Esophagus squamous epithelium (tissue), 5 donors: ENCODE measurements at regions not wholly inside any gene's neighbourhood (a gene's known extent, or its start where the extent isn't known, plus 50 kb on each side); places are given as distances from the start of the nearest gene placed in this dataset.

ENCODE experiments used
- DNase-seq: peaks from one replicate; lab custom pipeline; 2025; lab: John Stamatoyannopoulos, UW
- H3K27ac ChIP-seq, 4 donors: fragments of 200-600 bp; sonication (generic); one replicate each; pipeline ENCODE4 v1.5.1; 2016 to 2019; ENCODE audit warnings: mild to moderate bottlenecking in 1 of 4
- H3K27me3 ChIP-seq, 4 donors: fragments of 200-600 bp; sonication (generic); 1 replicate in 3 of 4; 2 replicates in 1 of 4; pipeline versions ENCODE4 v1.5.1 to v1.6.0; 2017 to 2021; ENCODE audit warnings: antibody characterized with exemption in 1 of 4
- H3K36me3 ChIP-seq, 3 donors: fragments of 200-600 bp; sonication (generic); one replicate each; pipeline ENCODE4 v1.5.1; 2016 to 2019
- H3K4me1 ChIP-seq, 3 donors: fragments of 200-600 bp; sonication (generic); one replicate each; pipeline ENCODE4 v1.5.1; 2017 to 2019
- H3K4me3 ChIP-seq, 4 donors: fragments of 200-600 bp; sonication (generic); 1 replicate in 3 of 4; 2 replicates in 1 of 4; pipeline ENCODE4 v1.5.1; 2016 to 2019; ENCODE audit warnings: mild to moderate bottlenecking in 2 of 4, moderate library complexity in 1 of 4
- H3K9me3 ChIP-seq, 3 donors: fragments of 200-600 bp; sonication (generic); one replicate each; pipeline ENCODE4 v1.5.1; 2016 to 2019
- CTCF ChIP-seq, 6 experiments: fragments of 450-650 bp in 4 of 6; fragments of 200-600 bp in 2 of 6; sonication (generic) in 2 of 6; IDR thresholded peaks; one replicate each; pipeline ENCODE4 v1.5.1; 2016 to 2019; ENCODE audit warnings: antibody characterized with exemption in 6 of 6, mild to moderate bottlenecking in 4 of 6, moderate library complexity in 4 of 6
- POLR2A ChIP-seq, 4 donors: fragments of 450-650 bp; IDR thresholded peaks; one replicate each; pipeline ENCODE4 v1.6.1; 2017; ENCODE audit warnings: antibody characterized with exemption in 4 of 4, mild to moderate bottlenecking in 4 of 4, moderate library complexity in 3 of 4
- WGBS, 2 donors: methylation state at CpG; one replicate each; pipeline ENCODE4 v1.1.5; 2018; 5-methylcytosine and 5-hydroxymethylcytosine counted together
- intact Hi-C: fragments of 100-400 bp; cut with DNase I; formaldehyde crosslinking; loops from one replicate; pipeline ENCODE4 v1.15.0; 2022
- donor health status: DM: yes; HTN: yes; CAD: no.

DNA sequence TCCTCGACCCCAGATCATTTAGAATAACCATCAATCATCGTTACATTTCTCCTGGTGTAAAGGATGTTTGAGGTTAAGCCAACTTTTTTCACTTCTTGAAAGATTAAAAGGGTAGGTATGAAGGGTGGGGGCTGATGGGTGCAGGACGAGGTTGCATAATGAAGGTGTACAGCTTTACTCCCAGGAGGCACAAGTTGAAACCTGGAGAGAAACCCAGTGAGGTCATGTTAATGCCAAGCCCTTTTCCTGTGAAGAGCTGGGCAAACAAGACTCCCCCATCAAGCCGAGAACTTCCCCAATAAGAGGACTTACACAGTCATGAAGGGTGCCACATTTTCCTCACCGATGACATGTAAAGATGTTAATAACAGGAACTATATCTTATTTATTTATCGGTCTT, 84.3 kb downstream of the FZD10 start:
- no peaks in the 10 kb centered on the region for H3K36me3 ChIP-seq
- intact Hi-C loops, result no loop called here
- no peak for DNase-seq

GRCh38 chr12:130247634-130248237, 85.5 kb downstream of the FZD10 start:
- WGBS, 2 donors, result 76 to 78% methylated on average over 4 of the region's 4 CpGs
- intact Hi-C loops, result no loop called here
- H3K36me3 ChIP-seq, result no peaks in the 10 kb centered on the region
- no peak overlapping the region for H3K4me3 ChIP-seq
- no peaks in the 10 kb centered on the region for H3K4me1 ChIP-seq
- H3K27me3 ChIP-seq, result no peaks in the 10 kb centered on the region
- DNase-seq, result no peak
- no peak overlapping the region for H3K27ac ChIP-seq
- no peaks in the 10 kb centered on the region for H3K9me3 ChIP-seq
- TF ChIP-seq POLR2A (IDR thresholded peaks at IDR 0.05) (no peak), CTCF (IDR thresholded peaks at IDR 0.05) (no peak)

More for the DNA sequence above, 84.3 kb downstream of the FZD10 start:
- TF ChIP-seq CTCF (IDR thresholded peaks at IDR 0.05), result no peak
- Histone ChIP-seq H3K4me3 (no peak overlapping the region), H3K27ac (no peak overlapping the region), H3K27me3 (no peaks in the 10 kb centered on the region), H3K9me3 (no peaks in the 10 kb centered on the region), H3K4me1 (no peaks in the 10 kb centered on the region)
- WGBS, 2 donors, result 46 to 51% methylated on average over 6 of the region's 6 CpGs

GRCh38 chr12:130249376-130249775, 87.1 kb downstream of the FZD10 start:
- TF ChIP-seq CTCF (IDR thresholded peaks at IDR 0.05), result no peak
- TF ChIP-seq POLR2A (IDR thresholded peaks at IDR 0.05), result no peak
- no peaks in the 10 kb centered on the region for H3K36me3 ChIP-seq
- peaks cover 0 to 16% (median 0%) of the 10 kb centered on the region in 3 donors for H3K4me1 ChIP-seq
- peaks cover 0 to 6% (median 0%) of the 10 kb centered on the region in 4 donors for H3K27me3 ChIP-seq
- H3K27ac ChIP-seq, result no peak overlapping the region
- DNase-seq, result no peak
- WGBS, 2 donors, result 81 to 85% methylated on average over 5 to 6 of the region's 6 CpGs
- intact Hi-C loops, result no loop called here
- H3K9me3 ChIP-seq, result no peaks in the 10 kb centered on the region
- no peak overlapping the region for H3K4me3 ChIP-seq

DNA sequence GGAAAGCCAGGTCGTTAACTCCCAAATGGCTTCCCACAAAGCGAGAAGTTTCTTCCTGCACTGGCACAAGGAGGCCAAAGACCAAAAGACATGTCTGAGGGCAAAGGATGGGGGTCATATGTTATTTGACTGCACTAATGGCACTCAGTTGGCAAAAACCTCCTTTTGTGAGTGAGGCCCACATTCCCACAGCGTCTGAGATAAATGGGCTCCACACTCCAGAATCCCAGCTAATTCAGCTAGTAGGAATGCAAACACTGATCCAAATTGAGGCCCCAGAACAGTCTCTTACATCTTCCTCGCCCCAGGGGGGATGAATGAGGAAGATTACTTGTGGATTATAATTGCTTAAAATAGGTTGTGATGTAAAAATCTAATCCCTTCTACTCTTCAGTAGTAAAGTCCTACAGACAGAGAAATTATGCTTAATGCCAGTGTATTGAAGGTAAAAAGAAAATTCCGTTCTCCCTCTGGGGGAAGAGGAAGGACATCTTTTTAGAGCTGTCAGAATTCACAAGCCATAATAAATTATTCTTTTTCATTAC, 86.4 kb upstream of the PIWIL1 start:
- intact Hi-C loops, result no loop called here
- TF ChIP-seq CTCF (IDR thresholded peaks at IDR 0.05), result no peak
- TF ChIP-seq POLR2A (IDR thresholded peaks at IDR 0.05), result no peak
- peaks cover 0 to 27% (median 3%) of the 10 kb centered on the region in 3 donors for H3K4me1 ChIP-seq
- DNase-seq, result no peak
- no peaks in the 10 kb centered on the region for H3K36me3 ChIP-seq
- H3K27me3 ChIP-seq, result peaks cover 0 to 6% (median 0%) of the 10 kb centered on the region in 4 donors
- H3K9me3 ChIP-seq, result no peaks in the 10 kb centered on the region
- no peak overlapping the region for H3K27ac ChIP-seq
- H3K4me3 ChIP-seq, result no peak overlapping the region
- WGBS, 2 donors, result 49 to 50% methylated on average over 5 of the region's 5 CpGs

GRCh38 chr12:130253866-130254265, 83.8 kb upstream of the PIWIL1 start:
- H3K27me3 ChIP-seq, result peaks cover 0 to 6% (median 0%) of the 10 kb centered on the region in 4 donors
- H3K4me3 ChIP-seq, result no peak overlapping the region
- H3K4me1 ChIP-seq, result peaks cover 0 to 27% (median 3%) of the 10 kb centered on the region in 3 donors
- no peak for DNase-seq
- peak overlapping the region in 3 of 4 donors; percentile 26 to 50 (median 34) for H3K27ac ChIP-seq
- intact Hi-C loops, result no loop called here
- WGBS, 2 donors, result 23 to 42% methylated on average over 4 to 5 of the region's 5 CpGs
- H3K9me3 ChIP-seq, result no peaks in the 10 kb centered on the region
- no peaks in the 10 kb centered on the region for H3K36me3 ChIP-seq
- TF ChIP-seq CTCF (IDR thresholded peaks at IDR 0.05) (peak in 1 of 6 experiments; percentile 27), POLR2A (IDR thresholded peaks at IDR 0.05) (no peak)
